ENCODE measurements at regions not wholly inside any gene's neighbourhood (a gene's known extent, or its start where the extent isn't known, plus 50 kb on each side); places are given as distances from the start of the nearest gene placed in this dataset.
"Not testable (repeated sequence)": the region's sequence is repeated elsewhere in the genome, so short reads cannot be mapped to it uniquely, and the experiment has no call there.

GRCh38 chr5:29131285-29131684, 2062.2 kb upstream of the CDH6 start:
- H3K4me3 ChIP-seq, result no peak overlapping the region
- H3K27me3 ChIP-seq, result no peaks in the 10 kb centered on the region
- no peak for TF ChIP-seq CTCF (IDR thresholded peaks at IDR 0.05)
- TF ChIP-seq POLR2A (IDR thresholded peaks at IDR 0.05), result no peak
- no peak for TF ChIP-seq EP300 (IDR thresholded peaks at IDR 0.05; ENCODE audit: low read depth)
- no peak for TF ChIP-seq POLR2AphosphoS5 (IDR thresholded peaks at IDR 0.05)
- DNase-seq, result no peak
- no peaks in the 10 kb centered on the region for H3K4me1 ChIP-seq
- H3K36me3 ChIP-seq, result no peaks in the 10 kb centered on the region
- in situ Hi-C loops (cut with MboI; ENCODE audit: low pct_ligation_motif_present in 1 of 4, low pct_unique_long_range_greater_than_20kb in 1 of 4, low sequenced_read_pairs in 3 of 4), result no loop called here
- WGBS, 2 donors (ENCODE audit: low coverage in 1 of 2), result 41 to 67% methylated on average over 2 of the region's 2 CpGs
- H3K27ac ChIP-seq, result no peak overlapping the region
- intact Hi-C loops (cut with DNase I; ENCODE audit: low total_unique reads), result no loop called here
- no peaks in the 10 kb centered on the region for H3K9me3 ChIP-seq

GRCh38 chr5:29130786-29131185, 2062.7 kb upstream of the CDH6 start:
- no peaks in the 10 kb centered on the region for H3K36me3 ChIP-seq
- no peaks in the 10 kb centered on the region for H3K27me3 ChIP-seq
- no peak for DNase-seq
- H3K4me3 ChIP-seq, result no peak overlapping the region
- intact Hi-C loops (cut with DNase I; ENCODE audit: low total_unique reads), result no loop called here
- in situ Hi-C loops (cut with MboI; ENCODE audit: low pct_ligation_motif_present in 1 of 4, low pct_unique_long_range_greater_than_20kb in 1 of 4, low sequenced_read_pairs in 3 of 4), result no loop called here
- no peak overlapping the region for H3K27ac ChIP-seq
- no peaks in the 10 kb centered on the region for H3K4me1 ChIP-seq
- 71 to 76% methylated on average over 2 of the region's 2 CpGs for WGBS, 2 donors (ENCODE audit: low coverage in 1 of 2)
- TF ChIP-seq CTCF (IDR thresholded peaks at IDR 0.05), result no peak
- TF ChIP-seq POLR2AphosphoS5 (IDR thresholded peaks at IDR 0.05), result no peak
- no peak for TF ChIP-seq EP300 (IDR thresholded peaks at IDR 0.05; ENCODE audit: low read depth)
- no peak for TF ChIP-seq POLR2A (IDR thresholded peaks at IDR 0.05)
- H3K9me3 ChIP-seq, result no peaks in the 10 kb centered on the region

GRCh38 chr5:29127524-29128156, 2065.8 kb upstream of the CDH6 start:
- 94% methylated on average over 20 of the region's 32 CpGs; no CpG with 5 or more reads in 1 of the 2 donors for WGBS, 2 donors (ENCODE audit: low coverage in 1 of 2)
- H3K9me3 ChIP-seq; H3K36me3 ChIP-seq; H3K27me3 ChIP-seq; H3K4me1 ChIP-seq; H3K4me3 ChIP-seq; H3K27ac ChIP-seq; in situ Hi-C loops (cut with MboI; ENCODE audit: low pct_ligation_motif_present in 1 of 4, low pct_unique_long_range_greater_than_20kb in 1 of 4, low sequenced_read_pairs in 3 of 4); intact Hi-C loops (cut with DNase I; ENCODE audit: low total_unique reads); DNase-seq: not testable (repeated sequence)

GRCh38 chr5:29126462-29126861, 2067.0 kb upstream of the CDH6 start:
- DNase-seq; H3K4me3 ChIP-seq; H3K36me3 ChIP-seq; in situ Hi-C loops (cut with MboI; ENCODE audit: low pct_ligation_motif_present in 1 of 4, low pct_unique_long_range_greater_than_20kb in 1 of 4, low sequenced_read_pairs in 3 of 4); H3K27ac ChIP-seq; H3K9me3 ChIP-seq; H3K27me3 ChIP-seq; H3K4me1 ChIP-seq; intact Hi-C loops (cut with DNase I; ENCODE audit: low total_unique reads): not testable (repeated sequence)
- 87 to 94% methylated on average over 6 to 14 of the region's 14 CpGs for WGBS, 2 donors (ENCODE audit: low coverage in 1 of 2)

GRCh38 chr5:29122306-29122705, 2071.2 kb upstream of the CDH6 start:
- TF ChIP-seq CTCF (IDR thresholded peaks at IDR 0.05), result no peak
- no peak for TF ChIP-seq POLR2A (IDR thresholded peaks at IDR 0.05)
- no peak for TF ChIP-seq EP300 (IDR thresholded peaks at IDR 0.05; ENCODE audit: low read depth)
- TF ChIP-seq POLR2AphosphoS5 (IDR thresholded peaks at IDR 0.05), result no peak
- in situ Hi-C loops (cut with MboI; ENCODE audit: low pct_ligation_motif_present in 1 of 4, low pct_unique_long_range_greater_than_20kb in 1 of 4, low sequenced_read_pairs in 3 of 4), result no loop called here
- Histone ChIP-seq H3K9me3 (no peaks in the 10 kb centered on the region), H3K4me1 (no peaks in the 10 kb centered on the region), H3K36me3 (no peaks in the 10 kb centered on the region), H3K27me3 (no peaks in the 10 kb centered on the region), H3K4me3 (no peak overlapping the region), H3K27ac (no peak overlapping the region)
- intact Hi-C loops (cut with DNase I; ENCODE audit: low total_unique reads), result no loop called here
- WGBS, 2 donors (ENCODE audit: low coverage in 1 of 2), result 74 to 80% methylated on average over 2 of the region's 2 CpGs
- DNase-seq, result no peak
